ENCODE measurements at regions not wholly inside any gene's neighbourhood (a gene's known extent, or its start where the extent isn't known, plus 50 kb on each side); places are given as distances from the start of the nearest gene placed in this dataset.

DNA sequence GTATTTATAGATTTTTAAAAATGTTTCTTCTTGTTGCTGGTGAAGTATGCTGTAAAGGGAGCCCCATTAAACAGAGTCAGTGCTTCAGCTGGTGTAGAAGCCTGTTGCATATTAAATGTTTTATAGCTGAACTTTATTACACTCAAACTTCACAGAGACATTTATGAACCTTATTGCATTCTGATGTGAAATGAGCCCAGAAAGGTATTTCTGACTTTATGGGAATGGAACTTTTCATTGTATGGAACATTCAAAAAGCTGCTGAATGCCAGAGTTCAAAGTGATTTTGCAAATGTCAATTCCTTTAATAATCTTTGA lies 329.3 kb upstream of the RASGRP1 start:
- Histone ChIP-seq H3K4me3 (ENCODE audit: low read length) (no peak overlapping the region), H3K27me3 (ENCODE audit: control insufficient read depth in 1 of 2, insufficient read depth in 2 of 2, low read length in 2 of 2) (no peaks in the 10 kb centered on the region), H3K9me3 (ENCODE audit: control insufficient read depth in 1 of 2, insufficient read depth in 1 of 2, low read length in 2 of 2) (no peaks in the 10 kb centered on the region), H3K4me1 (ENCODE audit: insufficient read depth, low read length) (no peaks in the 10 kb centered on the region), H3K36me3 (ENCODE audit: insufficient read depth, low read length) (no peaks in the 10 kb centered on the region), H3K27ac (ENCODE audit: low read depth in 1 of 2, low read length in 2 of 2) (no peak overlapping the region)
- ATAC-seq (ENCODE audit: poor library complexity) (no peak), DNase-seq (no peak)
- intact Hi-C loops (cut with DNase I, micrococcal nuclease), result no loop called here
- POLR2A ChIA-PET, result no interaction called here
- Mint-ChIP-seq H3K4me1 (ENCODE audit: low read depth) (no peaks in the 10 kb centered on the region), H3K27me3 (peaks cover 13% of the 10 kb centered on the region), H3K27ac (no peak overlapping the region), H3K9me3 (peaks cover 2% of the 10 kb centered on the region), H3K4me3 (no peak overlapping the region), H3K36me3 (ENCODE audit: low read depth) (no peaks in the 10 kb centered on the region)
- TF ChIP-seq, protein P1, sequence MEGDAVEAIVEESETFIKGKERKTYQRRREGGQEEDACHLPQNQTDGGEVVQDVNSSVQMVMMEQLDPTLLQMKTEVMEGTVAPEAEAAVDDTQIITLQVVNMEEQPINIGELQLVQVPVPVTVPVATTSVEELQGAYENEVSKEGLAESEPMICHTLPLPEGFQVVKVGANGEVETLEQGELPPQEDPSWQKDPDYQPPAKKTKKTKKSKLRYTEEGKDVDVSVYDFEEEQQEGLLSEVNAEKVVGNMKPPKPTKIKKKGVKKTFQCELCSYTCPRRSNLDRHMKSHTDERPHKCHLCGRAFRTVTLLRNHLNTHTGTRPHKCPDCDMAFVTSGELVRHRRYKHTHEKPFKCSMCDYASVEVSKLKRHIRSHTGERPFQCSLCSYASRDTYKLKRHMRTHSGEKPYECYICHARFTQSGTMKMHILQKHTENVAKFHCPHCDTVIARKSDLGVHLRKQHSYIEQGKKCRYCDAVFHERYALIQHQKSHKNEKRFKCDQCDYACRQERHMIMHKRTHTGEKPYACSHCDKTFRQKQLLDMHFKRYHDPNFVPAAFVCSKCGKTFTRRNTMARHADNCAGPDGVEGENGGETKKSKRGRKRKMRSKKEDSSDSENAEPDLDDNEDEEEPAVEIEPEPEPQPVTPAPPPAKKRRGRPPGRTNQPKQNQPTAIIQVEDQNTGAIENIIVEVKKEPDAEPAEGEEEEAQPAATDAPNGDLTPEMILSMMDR (IDR thresholded peaks at IDR 0.05), result no peak
- CTCF ChIA-PET, result no interaction called here

DNA sequence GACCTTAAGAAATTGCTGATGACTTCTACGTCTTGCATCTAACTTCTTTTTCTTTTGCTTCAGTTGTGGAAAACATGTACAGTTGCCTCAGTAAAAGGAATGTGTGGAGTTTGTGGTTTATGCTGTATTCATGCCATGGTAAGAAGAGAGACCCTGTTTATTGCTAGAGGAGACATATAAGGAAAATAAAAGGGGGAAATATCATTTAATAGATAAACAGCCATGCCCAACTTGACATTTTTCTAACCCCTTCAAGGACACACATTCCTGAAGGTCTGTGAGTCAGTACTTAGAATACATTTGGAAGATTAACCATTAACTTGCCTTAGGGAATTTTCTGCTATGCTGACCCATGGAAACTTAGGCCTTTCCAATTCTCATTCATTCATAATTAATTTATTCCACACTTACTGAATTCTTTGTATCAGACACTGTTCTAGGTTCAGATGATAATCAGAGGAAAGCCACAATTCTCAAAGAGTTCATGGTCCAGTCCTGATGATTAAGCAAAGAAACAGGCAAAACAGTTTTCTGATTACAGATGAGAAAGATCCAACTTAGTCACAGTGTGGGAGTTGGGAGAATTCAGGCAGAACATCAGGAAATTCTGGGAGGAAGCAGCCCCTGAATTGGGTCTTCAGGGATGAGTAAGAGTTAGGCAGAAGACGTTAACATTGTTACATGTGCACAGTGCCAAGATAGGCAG lies 329.8 kb upstream of the RASGRP1 start:
- CTCF ChIA-PET, result no interaction called here
- intact Hi-C loops (cut with DNase I, micrococcal nuclease), result no loop called here
- no peaks in the 10 kb centered on the region for H3K36me3 Mint-ChIP-seq (ENCODE audit: low read depth)
- no peak overlapping the region for H3K27ac Mint-ChIP-seq
- ATAC-seq (ENCODE audit: poor library complexity), result no peak
- no peak overlapping the region for H3K4me3 ChIP-seq (ENCODE audit: low read length)
- peaks cover 13% of the 10 kb centered on the region for H3K27me3 Mint-ChIP-seq
- no peak for DNase-seq
- no peak overlapping the region for H3K27ac ChIP-seq (ENCODE audit: low read depth in 1 of 2, low read length in 2 of 2)
- POLR2A ChIA-PET, result no interaction called here
- no peaks in the 10 kb centered on the region for H3K9me3 ChIP-seq (ENCODE audit: control insufficient read depth in 1 of 2, insufficient read depth in 1 of 2, low read length in 2 of 2)
- H3K4me3 Mint-ChIP-seq, result no peak overlapping the region
- H3K9me3 Mint-ChIP-seq, result peaks cover 2% of the 10 kb centered on the region
- H3K36me3 ChIP-seq (ENCODE audit: insufficient read depth, low read length), result no peaks in the 10 kb centered on the region
- H3K4me1 ChIP-seq (ENCODE audit: insufficient read depth, low read length), result no peaks in the 10 kb centered on the region
- TF ChIP-seq, protein P1 (IDR thresholded peaks at IDR 0.05), result no peak
- no peaks in the 10 kb centered on the region for H3K4me1 Mint-ChIP-seq (ENCODE audit: low read depth)
- no peaks in the 10 kb centered on the region for H3K27me3 ChIP-seq (ENCODE audit: control insufficient read depth in 1 of 2, insufficient read depth in 2 of 2, low read length in 2 of 2)

DNA sequence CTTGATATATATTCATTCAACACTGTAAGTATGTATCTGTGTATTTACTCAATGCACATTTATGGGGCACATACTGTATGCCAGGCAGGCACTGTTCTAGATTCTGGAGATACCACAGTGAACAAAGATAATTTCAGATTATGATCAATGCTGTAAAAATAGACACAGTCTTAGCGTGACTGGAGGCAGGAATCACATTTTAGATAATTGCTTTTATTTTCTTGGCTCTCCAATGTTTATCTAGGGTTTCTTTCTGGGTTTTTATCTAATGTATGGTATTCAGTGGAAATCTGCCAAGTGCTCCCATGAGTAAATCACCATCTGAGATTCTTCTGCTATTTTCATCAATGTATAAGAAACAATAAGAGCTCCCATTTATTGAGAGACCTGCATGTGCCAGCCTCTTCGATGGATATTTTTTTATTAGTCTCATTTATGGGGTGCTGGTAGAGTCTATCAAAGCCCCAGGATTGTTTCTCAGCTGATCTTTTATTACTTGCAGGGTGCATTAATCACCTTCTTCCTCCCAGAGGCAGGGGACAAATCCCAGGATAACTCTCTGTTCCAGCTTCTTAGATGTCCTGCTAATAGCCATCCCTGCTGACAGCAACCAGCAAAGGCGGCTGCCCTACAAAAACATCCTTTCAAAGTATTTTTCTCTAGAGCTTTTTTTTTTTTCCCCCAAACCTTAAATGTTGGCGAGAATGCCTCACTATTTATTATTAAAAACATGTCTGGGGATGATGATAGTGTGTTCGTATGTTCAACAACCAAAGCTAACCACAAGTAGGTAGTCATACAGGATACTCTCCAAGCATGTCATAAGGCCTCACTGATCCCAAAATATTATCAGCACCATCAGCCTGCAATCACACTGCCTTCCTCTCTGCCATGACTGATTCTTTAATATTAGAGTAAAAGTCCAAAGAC lies 331.0 kb upstream of the RASGRP1 start:
- intact Hi-C loops (cut with DNase I, micrococcal nuclease), result no loop called here
- H3K9me3 ChIP-seq (ENCODE audit: control insufficient read depth in 1 of 2, insufficient read depth in 1 of 2, low read length in 2 of 2), result no peaks in the 10 kb centered on the region
- CTCF ChIA-PET, result interaction anchor here (0.5 kb wide), 1 partner anchor 8 kb away, joined by 3 read pairs; no protein-coding TSS in a partner anchor
- DNase-seq (no peak), ATAC-seq (ENCODE audit: poor library complexity) (no peak)
- H3K4me3 ChIP-seq (ENCODE audit: low read length), result no peak overlapping the region
- H3K36me3 ChIP-seq (ENCODE audit: insufficient read depth, low read length), result no peaks in the 10 kb centered on the region
- H3K27me3 Mint-ChIP-seq, result peaks cover 13% of the 10 kb centered on the region
- H3K27ac Mint-ChIP-seq, result no peak overlapping the region
- H3K27me3 ChIP-seq (ENCODE audit: control insufficient read depth in 1 of 2, insufficient read depth in 2 of 2, low read length in 2 of 2), result no peaks in the 10 kb centered on the region
- H3K4me1 Mint-ChIP-seq (ENCODE audit: low read depth), result no peaks in the 10 kb centered on the region
- TF ChIP-seq, protein P1 (IDR thresholded peaks at IDR 0.05), result no peak
- no peaks in the 10 kb centered on the region for H3K4me1 ChIP-seq (ENCODE audit: insufficient read depth, low read length)
- POLR2A ChIA-PET, result interaction anchor here (0.6 kb wide), 1 partner anchor 50 kb away, joined by 4 read pairs; no protein-coding TSS in a partner anchor
- peaks cover 2% of the 10 kb centered on the region for H3K9me3 Mint-ChIP-seq
- H3K36me3 Mint-ChIP-seq (ENCODE audit: low read depth), result no peaks in the 10 kb centered on the region
- H3K4me3 Mint-ChIP-seq, result no peak overlapping the region
- H3K27ac ChIP-seq (ENCODE audit: low read depth in 1 of 2, low read length in 2 of 2), result no peak overlapping the region

Data from CD4-positive, alpha-beta T cell (primary cell).